H9 (cell line): ENCODE measurements at regions not wholly inside any gene's neighbourhood (a gene's known extent, or its start where the extent isn't known, plus 50 kb on each side); places are given as distances from the start of the nearest gene placed in this dataset.
A peak's percentile ranks its signal among the peaks of the same experiment; 100 is the strongest.

Experiments used
- DNase-seq: peaks from one replicate; pipeline ENCODE4 v3.0.0-alpha.2; 2017
- H2AFZ ChIP-seq: one replicate; pipeline ENCODE4 v1.6.1; 2013; ENCODE audit warnings: mild to moderate bottlenecking, low read length, control low read depth, moderate library complexity
- H2AK5ac ChIP-seq: 2 replicates; pipeline ENCODE4 v1.6.1; 2013; ENCODE audit warnings: low read length, control low read depth, mixed read lengths; ENCODE audit not compliant: insufficient read length
- H2BK120ac ChIP-seq: one replicate; pipeline ENCODE4 v1.6.1; 2013; ENCODE audit warnings: low read depth, mild to moderate bottlenecking, low read length, control low read depth, inconsistent platforms; ENCODE audit not compliant: poor library complexity, severe bottlenecking
- H2BK12ac ChIP-seq: 2 replicates; pipeline ENCODE4 v1.6.1; 2013; ENCODE audit warnings: low read length, control low read depth, mixed read lengths, low read depth; ENCODE audit not compliant: insufficient read length
- H2BK15ac ChIP-seq: 2 replicates; pipeline ENCODE4 v1.6.1; 2013; ENCODE audit warnings: low read depth, low read length, control low read depth
- H2BK20ac ChIP-seq: one replicate; pipeline ENCODE4 v1.6.1; 2013; ENCODE audit warnings: low read depth, mild to moderate bottlenecking, low read length, control low read depth, inconsistent platforms; ENCODE audit not compliant: poor library complexity, severe bottlenecking
- H2BK5ac ChIP-seq: 2 replicates; pipeline ENCODE4 v1.6.1; 2013; ENCODE audit warnings: low read length, control low read depth, mixed read lengths; ENCODE audit not compliant: insufficient read length
- H3K14ac ChIP-seq: 2 replicates; pipeline ENCODE4 v1.6.1; 2013; ENCODE audit warnings: low read length, control low read depth; ENCODE audit not compliant: insufficient read depth
- H3K18ac ChIP-seq: 2 replicates; pipeline ENCODE4 v1.6.1; 2013; ENCODE audit warnings: low read depth, mild to moderate bottlenecking, mixed read lengths, low read length, control low read depth; ENCODE audit not compliant: insufficient read length
- H3K23ac ChIP-seq: 2 replicates; pipeline ENCODE4 v1.6.1; 2013; ENCODE audit warnings: low read length, control low read depth, mixed read lengths, low read depth; ENCODE audit not compliant: insufficient read length
- H3K23me2 ChIP-seq: 2 replicates; pipeline ENCODE4 v1.6.1; 2013; ENCODE audit warnings: low read depth, mild to moderate bottlenecking, mixed read lengths, low read length, control low read depth; ENCODE audit not compliant: insufficient read length, poor library complexity, severe bottlenecking
- H3K27ac ChIP-seq: 2 replicates; pipeline ENCODE4 v1.5.1; 2013; ENCODE audit warnings: low read length, control low read depth, mixed read lengths, low read depth; ENCODE audit not compliant: insufficient read length
- H3K27me3 ChIP-seq: 2 replicates; pipeline ENCODE4 v1.6.1; 2013; ENCODE audit warnings: low read length, control low read depth, inconsistent platforms; ENCODE audit not compliant: insufficient read depth
- H3K4ac ChIP-seq: 2 replicates; pipeline ENCODE4 v1.6.1; 2013; ENCODE audit warnings: low read depth, mild to moderate bottlenecking, control low read depth, inconsistent platforms, low read length, moderate library complexity
- H3K4me1 ChIP-seq: 2 replicates; pipeline ENCODE4 v1.6.1; 2013; ENCODE audit warnings: low read length, control low read depth, inconsistent platforms; ENCODE audit not compliant: insufficient read depth
- H3K4me2 ChIP-seq: 2 replicates; pipeline ENCODE4 v1.6.1; 2013; ENCODE audit warnings: low read length, control low read depth, mixed read lengths; ENCODE audit not compliant: insufficient read length, insufficient read depth
- H3K56ac ChIP-seq: 2 replicates; pipeline ENCODE4 v1.6.1; 2013; ENCODE audit warnings: low read depth, mild to moderate bottlenecking, mixed read lengths, low read length, control low read depth; ENCODE audit not compliant: insufficient read length
- H3K79me1 ChIP-seq: 2 replicates; pipeline ENCODE4 v1.6.1; 2013; ENCODE audit warnings: low read depth, mild to moderate bottlenecking, moderate library complexity, low read length, control low read depth, inconsistent platforms; ENCODE audit not compliant: insufficient read depth, poor library complexity, severe bottlenecking
- H3K79me2 ChIP-seq: 2 replicates; pipeline ENCODE4 v1.6.1; 2013; ENCODE audit warnings: low read length, control low read depth, inconsistent platforms; ENCODE audit not compliant: insufficient read depth
- H3K9ac ChIP-seq: 2 replicates; pipeline ENCODE4 v1.6.1; 2013; ENCODE audit warnings: low read length, control low read depth, mixed read lengths; ENCODE audit not compliant: insufficient read length; ENCODE audit errors: extremely low read depth
- H3K9me3 ChIP-seq: one replicate; pipeline ENCODE4 v1.6.1; 2013; ENCODE audit warnings: low read depth, low read length, inconsistent platforms; ENCODE audit not compliant: control insufficient read depth
- H3T11ph ChIP-seq: one replicate; pipeline ENCODE4 v1.6.1; 2013; ENCODE audit warnings: mild to moderate bottlenecking, low read length, control low read depth, inconsistent platforms
- H4K20me1 ChIP-seq: one replicate; pipeline ENCODE4 v1.6.1; 2013; ENCODE audit not compliant: control insufficient read depth, insufficient read length, insufficient read depth
- H4K5ac ChIP-seq: 2 replicates; pipeline ENCODE4 v1.6.1; 2013; ENCODE audit warnings: low read depth, mild to moderate bottlenecking, mixed read lengths, low read length, control low read depth; ENCODE audit not compliant: insufficient read length
- H4K8ac ChIP-seq: replicated peaks from 2 replicates; pipeline ENCODE4 v1.6.1; 2013; ENCODE audit warnings: low read length, control low read depth, mixed read lengths, low read depth; ENCODE audit not compliant: insufficient read length
- H4K91ac ChIP-seq: 2 replicates; pipeline ENCODE4 v1.6.1; 2013; ENCODE audit warnings: low read depth, mild to moderate bottlenecking, moderate library complexity, mixed read lengths, low read length, control low read depth; ENCODE audit not compliant: insufficient read length
- H3K27ac Mint-ChIP-seq, 3 experiments: 2 replicates in 2 of 3; 3 replicates in 1 of 3; pipeline ENCODE4 v1.8.0; 2020 to 2021; ENCODE audit warnings: mixed read lengths in 3 of 3, mild to moderate bottlenecking in 1 of 3, moderate library complexity in 1 of 3
- H3K27me3 Mint-ChIP-seq: 2 replicates; pipeline ENCODE4 v1.8.0; 2021; ENCODE audit warnings: low read depth, mild to moderate bottlenecking, moderate library complexity, mixed read lengths
- H3K36me3 Mint-ChIP-seq, 3 experiments: 2 replicates in 2 of 3; 3 replicates in 1 of 3; pipeline ENCODE4 v1.8.0; 2020 to 2021; ENCODE audit warnings: low read depth in 3 of 3, mixed read lengths in 3 of 3; ENCODE audit not compliant: insufficient read depth in 1 of 3
- H3K4me1 Mint-ChIP-seq, 2 experiments: 2 replicates each; pipeline ENCODE4 v1.8.0; 2020; ENCODE audit warnings: mixed read lengths in 2 of 2
- H3K4me3 Mint-ChIP-seq, 2 experiments: 2 replicates in 1 of 2; 3 replicates in 1 of 2; pipeline ENCODE4 v1.8.0; 2020 to 2021; ENCODE audit warnings: mild to moderate bottlenecking in 2 of 2, mixed read lengths in 2 of 2, moderate library complexity in 1 of 2
- H3K9me3 Mint-ChIP-seq, 2 experiments: 2 replicates in 1 of 2; 3 replicates in 1 of 2; pipeline ENCODE4 v1.8.0; 2020; ENCODE audit warnings: mild to moderate bottlenecking in 2 of 2, mixed read lengths in 2 of 2, moderate library complexity in 1 of 2
- CTCF ChIP-seq: fragments of 200-600 bp; sonication (generic); conservative IDR thresholded peaks from 3 replicates; pipeline ENCODE4 v1.8.0; 2021; ENCODE audit warnings: antibody characterized with exemption, mild to moderate bottlenecking
- WGBS: extraction: QIAGEN DNeasy Blood & Tissue Kit; methylation state at CpG from one replicate; pipeline ENCODE4 v1.1.7; 2013; ENCODE audit warnings: missing lambda C conversion rate, low lambda C conversion rate, mixed read lengths; ENCODE audit not compliant: insufficient read length; ENCODE audit errors: extremely low coverage; 5-methylcytosine and 5-hydroxymethylcytosine counted together

- Mint-ChIP-seq H3K4me1 (peaks cover 11 to 14% of the 10 kb centered on the region in 2 experiments), H3K9me3 (no peaks in the 10 kb centered on the region), H3K27ac (peak overlapping the region in 1 of 3 experiments; percentile 17; a peak in 1 of 7 replicates), H3K4me3 (no peak overlapping the region), H3K36me3 (no peaks in the 10 kb centered on the region), H3K27me3 (no peaks in the 10 kb centered on the region)
- Histone ChIP-seq H3K4me1 (no peaks in the 10 kb centered on the region), H2BK12ac (no peak overlapping the region), H3K4ac (no peak overlapping the region), H2BK15ac (no peak overlapping the region), H3K23me2 (no peaks in the 10 kb centered on the region), H4K5ac (no peak overlapping the region), H2BK120ac (no peak overlapping the region), H3K27me3 (no peaks in the 10 kb centered on the region), H3K4me2 (no peak overlapping the region), H3K18ac (no peak overlapping the region), H2BK20ac (no peak overlapping the region), H3K9me3 (no peaks in the 10 kb centered on the region), H3T11ph (no peak overlapping the region), H3K79me2 (no peaks in the 10 kb centered on the region), H3K14ac (no peak overlapping the region), H3K9ac (no peak overlapping the region), H4K20me1 (no peaks in the 10 kb centered on the region), H2AK5ac (no peak overlapping the region), H2AFZ (no peak overlapping the region), H3K27ac (no peak overlapping the region), H3K23ac (no peak overlapping the region), H2BK5ac (no peak overlapping the region), H3K79me1 (no peaks in the 10 kb centered on the region), H4K8ac (no peak overlapping the region), H3K56ac (no peak overlapping the region), H4K91ac (no peak overlapping the region)
- no CpG with 5 or more reads among the region's 5 CpGs for WGBS
- no peak for DNase-seq
- no peak for TF ChIP-seq CTCF
Measured at GRCh38 chr2:5389740-5390139, 302.4 kb upstream of the SOX11 start.
